ENCODE measurements at regions not wholly inside any gene's neighbourhood (a gene's known extent, or its start where the extent isn't known, plus 50 kb on each side); places are given as distances from the start of the nearest gene placed in this dataset.

DNA sequence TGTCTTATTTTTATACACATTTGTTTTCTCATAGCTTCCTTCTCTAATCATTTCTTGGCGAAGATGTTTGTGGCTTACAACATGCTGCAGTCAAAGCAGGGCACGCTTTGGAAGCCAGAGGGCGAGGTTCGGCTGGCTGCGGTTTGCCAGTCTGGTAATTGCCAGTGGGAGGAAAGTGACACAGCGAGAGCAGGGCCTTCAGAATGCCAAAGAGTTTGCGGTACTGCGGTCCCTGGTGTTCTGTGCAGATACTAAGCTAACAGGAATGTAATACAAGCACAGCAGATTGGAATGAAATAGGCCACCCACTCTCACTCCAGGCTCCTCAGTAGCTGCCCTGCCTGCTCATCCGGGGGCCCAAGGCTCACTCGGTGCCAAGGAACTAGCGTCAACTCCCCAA is 58.7 kb upstream of the TGM3 start:
- DNase-seq: peak; percentile 59

GRCh38 chr20:2238601-2239000 is 57.2 kb upstream of the TGM3 start:
- no peak for DNase-seq

DNA sequence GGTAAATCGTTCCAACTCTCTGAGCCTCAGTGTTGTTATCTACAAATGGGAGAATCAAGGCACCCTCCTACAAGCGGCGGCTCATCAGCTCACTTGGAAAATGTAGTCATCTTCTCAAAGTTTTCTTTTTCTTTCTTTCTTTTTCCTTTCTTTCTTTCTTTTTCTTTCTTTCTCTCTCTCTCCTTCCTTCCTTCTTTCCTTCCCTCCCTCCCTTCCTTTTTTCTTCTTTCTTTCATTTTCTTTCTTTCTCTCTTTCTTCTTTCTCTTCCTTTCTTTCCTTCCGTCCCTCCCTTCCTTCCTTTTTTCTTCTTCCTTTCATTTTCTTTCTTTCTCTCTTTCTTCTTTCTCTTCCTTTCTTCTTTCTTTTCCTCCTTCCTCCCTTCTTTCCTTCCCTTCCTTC is 55.0 kb upstream of the TGM3 start:
- DNase-seq: no peak

GRCh38 chr20:2242678-2243077 is 53.1 kb upstream of the TGM3 start:
- DNase-seq: no peak

DNA sequence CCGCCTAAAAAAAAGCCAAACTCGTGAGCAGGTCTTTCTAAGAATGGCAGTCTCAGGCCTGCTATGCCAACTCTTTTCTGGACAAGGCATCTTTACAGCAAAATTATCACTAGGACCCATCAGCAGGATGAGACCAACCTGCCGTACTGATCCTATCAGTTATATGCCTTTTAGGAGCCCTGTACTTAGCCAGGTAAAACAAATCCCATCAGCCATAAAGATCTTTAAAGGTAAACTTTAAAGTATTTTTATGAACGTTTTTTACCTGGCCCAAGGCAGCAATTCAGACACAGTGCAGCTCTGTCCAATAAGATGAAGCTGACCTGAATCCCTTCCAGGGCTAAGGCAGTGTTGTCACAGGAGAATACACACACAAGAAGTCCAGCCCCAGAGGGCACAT is 51.3 kb upstream of the TGM3 start:
- no peak for DNase-seq

DNA sequence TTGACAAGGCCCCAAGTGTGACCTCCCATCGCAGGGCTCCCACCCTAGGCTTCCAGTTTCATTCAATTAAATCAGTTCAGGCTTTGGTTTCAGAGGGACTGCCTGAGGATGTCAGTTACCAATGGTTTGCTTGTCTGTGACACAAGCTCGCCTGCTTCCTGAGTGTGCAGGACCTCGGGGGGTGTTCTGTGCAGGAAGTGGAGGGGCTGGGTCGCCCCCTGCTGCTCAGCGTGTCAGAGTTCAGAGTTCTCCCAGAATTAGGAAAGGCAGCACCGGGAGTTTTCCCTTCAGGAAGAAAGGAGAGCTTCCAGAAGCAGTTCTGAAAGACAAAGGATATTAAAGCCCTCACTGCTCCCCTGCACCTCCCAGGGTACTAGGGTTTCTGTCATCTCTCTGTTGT is 50.8 kb upstream of the TGM3 start:
- DNase-seq: no peak

DNA sequence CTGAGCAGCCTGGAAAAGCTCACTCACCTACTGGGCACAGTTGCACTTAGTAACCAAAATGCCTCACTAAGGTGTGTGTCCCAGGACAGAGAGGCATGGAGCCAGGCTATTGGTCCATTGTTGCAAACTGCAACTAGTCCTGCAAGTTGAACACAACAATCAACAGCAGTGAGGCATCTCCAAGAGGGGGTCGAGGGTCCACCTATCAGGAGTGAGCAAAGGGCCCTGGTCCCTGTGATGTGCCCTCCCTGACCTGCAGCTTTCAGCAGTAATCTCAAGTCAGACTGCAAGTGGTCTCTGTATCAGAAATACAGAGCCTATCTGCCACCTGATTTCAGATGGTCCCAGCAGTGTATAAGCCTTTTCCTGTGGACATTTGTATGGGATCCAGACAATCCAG is 50.2 kb upstream of the TGM3 start:
- DNase-seq: no peak
